H9 (cell line): ENCODE measurements at regions not wholly inside any gene's neighbourhood (a gene's known extent, or its start where the extent isn't known, plus 50 kb on each side); places are given as distances from the start of the nearest gene placed in this dataset.

ENCODE experiments used
- DNase-seq: peaks from one replicate; pipeline ENCODE4 v3.0.0-alpha.2; 2017
- H2AFZ ChIP-seq: one replicate; pipeline ENCODE4 v1.6.1; 2013; ENCODE audit warnings: mild to moderate bottlenecking, low read length, control low read depth, moderate library complexity
- H2AK5ac ChIP-seq: 2 replicates; pipeline ENCODE4 v1.6.1; 2013; ENCODE audit warnings: low read length, control low read depth, mixed read lengths; ENCODE audit not compliant: insufficient read length
- H2BK120ac ChIP-seq: one replicate; pipeline ENCODE4 v1.6.1; 2013; ENCODE audit warnings: low read depth, mild to moderate bottlenecking, low read length, control low read depth, inconsistent platforms; ENCODE audit not compliant: poor library complexity, severe bottlenecking
- H2BK12ac ChIP-seq: 2 replicates; pipeline ENCODE4 v1.6.1; 2013; ENCODE audit warnings: low read length, control low read depth, mixed read lengths, low read depth; ENCODE audit not compliant: insufficient read length
- H2BK15ac ChIP-seq: 2 replicates; pipeline ENCODE4 v1.6.1; 2013; ENCODE audit warnings: low read depth, low read length, control low read depth
- H2BK20ac ChIP-seq: one replicate; pipeline ENCODE4 v1.6.1; 2013; ENCODE audit warnings: low read depth, mild to moderate bottlenecking, low read length, control low read depth, inconsistent platforms; ENCODE audit not compliant: poor library complexity, severe bottlenecking
- H2BK5ac ChIP-seq: 2 replicates; pipeline ENCODE4 v1.6.1; 2013; ENCODE audit warnings: low read length, control low read depth, mixed read lengths; ENCODE audit not compliant: insufficient read length
- H3K14ac ChIP-seq: 2 replicates; pipeline ENCODE4 v1.6.1; 2013; ENCODE audit warnings: low read length, control low read depth; ENCODE audit not compliant: insufficient read depth
- H3K18ac ChIP-seq: 2 replicates; pipeline ENCODE4 v1.6.1; 2013; ENCODE audit warnings: low read depth, mild to moderate bottlenecking, mixed read lengths, low read length, control low read depth; ENCODE audit not compliant: insufficient read length
- H3K23ac ChIP-seq: 2 replicates; pipeline ENCODE4 v1.6.1; 2013; ENCODE audit warnings: low read length, control low read depth, mixed read lengths, low read depth; ENCODE audit not compliant: insufficient read length
- H3K23me2 ChIP-seq: 2 replicates; pipeline ENCODE4 v1.6.1; 2013; ENCODE audit warnings: low read depth, mild to moderate bottlenecking, mixed read lengths, low read length, control low read depth; ENCODE audit not compliant: insufficient read length, poor library complexity, severe bottlenecking
- H3K27ac ChIP-seq: 2 replicates; pipeline ENCODE4 v1.5.1; 2013; ENCODE audit warnings: low read length, control low read depth, mixed read lengths, low read depth; ENCODE audit not compliant: insufficient read length
- H3K27me3 ChIP-seq: 2 replicates; pipeline ENCODE4 v1.6.1; 2013; ENCODE audit warnings: low read length, control low read depth, inconsistent platforms; ENCODE audit not compliant: insufficient read depth
- H3K4ac ChIP-seq: 2 replicates; pipeline ENCODE4 v1.6.1; 2013; ENCODE audit warnings: low read depth, mild to moderate bottlenecking, control low read depth, inconsistent platforms, low read length, moderate library complexity
- H3K4me1 ChIP-seq: 2 replicates; pipeline ENCODE4 v1.6.1; 2013; ENCODE audit warnings: low read length, control low read depth, inconsistent platforms; ENCODE audit not compliant: insufficient read depth
- H3K4me2 ChIP-seq: 2 replicates; pipeline ENCODE4 v1.6.1; 2013; ENCODE audit warnings: low read length, control low read depth, mixed read lengths; ENCODE audit not compliant: insufficient read length, insufficient read depth
- H3K56ac ChIP-seq: 2 replicates; pipeline ENCODE4 v1.6.1; 2013; ENCODE audit warnings: low read depth, mild to moderate bottlenecking, mixed read lengths, low read length, control low read depth; ENCODE audit not compliant: insufficient read length
- H3K79me1 ChIP-seq: 2 replicates; pipeline ENCODE4 v1.6.1; 2013; ENCODE audit warnings: low read depth, mild to moderate bottlenecking, moderate library complexity, low read length, control low read depth, inconsistent platforms; ENCODE audit not compliant: insufficient read depth, poor library complexity, severe bottlenecking
- H3K79me2 ChIP-seq: 2 replicates; pipeline ENCODE4 v1.6.1; 2013; ENCODE audit warnings: low read length, control low read depth, inconsistent platforms; ENCODE audit not compliant: insufficient read depth
- H3K9ac ChIP-seq: 2 replicates; pipeline ENCODE4 v1.6.1; 2013; ENCODE audit warnings: low read length, control low read depth, mixed read lengths; ENCODE audit not compliant: insufficient read length; ENCODE audit errors: extremely low read depth
- H3K9me3 ChIP-seq: one replicate; pipeline ENCODE4 v1.6.1; 2013; ENCODE audit warnings: low read depth, low read length, inconsistent platforms; ENCODE audit not compliant: control insufficient read depth
- H3T11ph ChIP-seq: one replicate; pipeline ENCODE4 v1.6.1; 2013; ENCODE audit warnings: mild to moderate bottlenecking, low read length, control low read depth, inconsistent platforms
- H4K20me1 ChIP-seq: one replicate; pipeline ENCODE4 v1.6.1; 2013; ENCODE audit not compliant: control insufficient read depth, insufficient read length, insufficient read depth
- H4K5ac ChIP-seq: 2 replicates; pipeline ENCODE4 v1.6.1; 2013; ENCODE audit warnings: low read depth, mild to moderate bottlenecking, mixed read lengths, low read length, control low read depth; ENCODE audit not compliant: insufficient read length
- H4K8ac ChIP-seq: replicated peaks from 2 replicates; pipeline ENCODE4 v1.6.1; 2013; ENCODE audit warnings: low read length, control low read depth, mixed read lengths, low read depth; ENCODE audit not compliant: insufficient read length
- H4K91ac ChIP-seq: 2 replicates; pipeline ENCODE4 v1.6.1; 2013; ENCODE audit warnings: low read depth, mild to moderate bottlenecking, moderate library complexity, mixed read lengths, low read length, control low read depth; ENCODE audit not compliant: insufficient read length
- H3K27ac Mint-ChIP-seq, 3 experiments: 2 replicates in 2 of 3; 3 replicates in 1 of 3; pipeline ENCODE4 v1.8.0; 2020 to 2021; ENCODE audit warnings: mixed read lengths in 3 of 3, mild to moderate bottlenecking in 1 of 3, moderate library complexity in 1 of 3
- H3K27me3 Mint-ChIP-seq: 2 replicates; pipeline ENCODE4 v1.8.0; 2021; ENCODE audit warnings: low read depth, mild to moderate bottlenecking, moderate library complexity, mixed read lengths
- H3K36me3 Mint-ChIP-seq, 3 experiments: 2 replicates in 2 of 3; 3 replicates in 1 of 3; pipeline ENCODE4 v1.8.0; 2020 to 2021; ENCODE audit warnings: low read depth in 3 of 3, mixed read lengths in 3 of 3; ENCODE audit not compliant: insufficient read depth in 1 of 3
- H3K4me1 Mint-ChIP-seq, 2 experiments: 2 replicates each; pipeline ENCODE4 v1.8.0; 2020; ENCODE audit warnings: mixed read lengths in 2 of 2
- H3K4me3 Mint-ChIP-seq, 2 experiments: 2 replicates in 1 of 2; 3 replicates in 1 of 2; pipeline ENCODE4 v1.8.0; 2020 to 2021; ENCODE audit warnings: mild to moderate bottlenecking in 2 of 2, mixed read lengths in 2 of 2, moderate library complexity in 1 of 2
- H3K9me3 Mint-ChIP-seq, 2 experiments: 2 replicates in 1 of 2; 3 replicates in 1 of 2; pipeline ENCODE4 v1.8.0; 2020; ENCODE audit warnings: mild to moderate bottlenecking in 2 of 2, mixed read lengths in 2 of 2, moderate library complexity in 1 of 2
- WGBS: extraction: QIAGEN DNeasy Blood & Tissue Kit; methylation state at CpG from one replicate; pipeline ENCODE4 v1.1.7; 2013; ENCODE audit warnings: missing lambda C conversion rate, low lambda C conversion rate, mixed read lengths; ENCODE audit not compliant: insufficient read length; ENCODE audit errors: extremely low coverage; 5-methylcytosine and 5-hydroxymethylcytosine counted together
- TF ChIP-seq, protein P1 (sequence below): fragments of 200-600 bp; sonication (generic); conservative IDR thresholded peaks from 3 replicates; pipeline ENCODE4 v1.8.0; 2021; ENCODE audit warnings: antibody characterized with exemption, mild to moderate bottlenecking

DNA sequence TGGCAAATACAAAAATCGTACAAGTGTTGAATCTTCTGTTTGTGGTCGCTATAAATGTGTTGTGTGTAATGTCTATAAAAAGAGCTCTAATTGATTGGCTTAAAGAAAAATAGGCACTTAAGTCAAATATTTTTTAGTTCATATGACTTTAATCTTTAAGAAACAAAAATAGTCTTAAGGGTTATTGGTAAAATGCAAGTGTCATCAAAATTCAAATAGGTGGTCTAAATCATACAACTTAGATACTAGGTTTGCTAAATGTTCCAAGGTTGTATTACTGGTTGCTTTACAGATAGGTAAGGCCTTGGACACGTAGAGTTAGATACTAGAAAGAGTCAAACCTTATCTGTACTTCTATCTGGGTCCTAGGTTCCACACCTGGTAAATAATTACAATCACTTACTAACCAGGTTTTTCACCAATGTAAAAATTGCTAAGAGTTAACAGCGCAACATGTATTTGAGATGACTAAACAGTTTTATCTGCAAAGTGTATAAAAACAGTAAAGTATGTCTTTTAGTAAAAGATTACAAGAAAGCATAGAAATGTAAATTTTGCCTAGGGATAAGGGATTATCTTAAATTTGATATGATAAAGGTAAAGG, 91.1 kb upstream of the GNAZ start:
- H3K79me2 ChIP-seq: no peaks in the 10 kb centered on the region
- no peak overlapping the region for H3K14ac ChIP-seq
- H4K8ac ChIP-seq: no peak overlapping the region
- no peak overlapping the region for H3K4me2 ChIP-seq
- WGBS: no CpG with 5 or more reads among the region's 4 CpGs
- no peak overlapping the region for H4K5ac ChIP-seq
- no peak overlapping the region for H2BK15ac ChIP-seq
- no peak overlapping the region for H3T11ph ChIP-seq
- H3K23ac ChIP-seq: no peak overlapping the region
- H3K9me3 Mint-ChIP-seq: peaks cover 36 to 40% of the 10 kb centered on the region in 2 experiments
- H4K91ac ChIP-seq: no peak overlapping the region
- peaks cover 82% of the 10 kb centered on the region for H3K27me3 Mint-ChIP-seq
- no peaks in the 10 kb centered on the region for H3K79me1 ChIP-seq
- H3K4ac ChIP-seq: no peak overlapping the region
- H2BK5ac ChIP-seq: no peak overlapping the region
- no peak for DNase-seq
- H3K18ac ChIP-seq: no peak overlapping the region
- no peaks in the 10 kb centered on the region; the same call in none of the 2 replicates for H3K27me3 ChIP-seq
- H2AK5ac ChIP-seq: no peak overlapping the region
- peaks cover 26% of the 10 kb centered on the region for H3K9me3 ChIP-seq
- no peak overlapping the region for H3K27ac ChIP-seq
- H3K4me3 Mint-ChIP-seq: no peak overlapping the region
- no peak overlapping the region for H2AFZ ChIP-seq
- no peak overlapping the region for H3K27ac Mint-ChIP-seq
- H3K56ac ChIP-seq: no peak overlapping the region
- no peaks in the 10 kb centered on the region for H3K23me2 ChIP-seq
- H2BK20ac ChIP-seq: no peak overlapping the region
- H4K20me1 ChIP-seq: no peaks in the 10 kb centered on the region
- H3K36me3 Mint-ChIP-seq: peaks cover 5 to 9% (median 8%) of the 10 kb centered on the region in 3 experiments; a peak in 6 of 7 replicates
- H3K9ac ChIP-seq: no peak overlapping the region
- H2BK120ac ChIP-seq: no peak overlapping the region
- TF ChIP-seq, protein P1, sequence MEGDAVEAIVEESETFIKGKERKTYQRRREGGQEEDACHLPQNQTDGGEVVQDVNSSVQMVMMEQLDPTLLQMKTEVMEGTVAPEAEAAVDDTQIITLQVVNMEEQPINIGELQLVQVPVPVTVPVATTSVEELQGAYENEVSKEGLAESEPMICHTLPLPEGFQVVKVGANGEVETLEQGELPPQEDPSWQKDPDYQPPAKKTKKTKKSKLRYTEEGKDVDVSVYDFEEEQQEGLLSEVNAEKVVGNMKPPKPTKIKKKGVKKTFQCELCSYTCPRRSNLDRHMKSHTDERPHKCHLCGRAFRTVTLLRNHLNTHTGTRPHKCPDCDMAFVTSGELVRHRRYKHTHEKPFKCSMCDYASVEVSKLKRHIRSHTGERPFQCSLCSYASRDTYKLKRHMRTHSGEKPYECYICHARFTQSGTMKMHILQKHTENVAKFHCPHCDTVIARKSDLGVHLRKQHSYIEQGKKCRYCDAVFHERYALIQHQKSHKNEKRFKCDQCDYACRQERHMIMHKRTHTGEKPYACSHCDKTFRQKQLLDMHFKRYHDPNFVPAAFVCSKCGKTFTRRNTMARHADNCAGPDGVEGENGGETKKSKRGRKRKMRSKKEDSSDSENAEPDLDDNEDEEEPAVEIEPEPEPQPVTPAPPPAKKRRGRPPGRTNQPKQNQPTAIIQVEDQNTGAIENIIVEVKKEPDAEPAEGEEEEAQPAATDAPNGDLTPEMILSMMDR: no peak
- no peak overlapping the region for H2BK12ac ChIP-seq
- no peaks in the 10 kb centered on the region for H3K4me1 ChIP-seq
- H3K4me1 Mint-ChIP-seq: no peaks in the 10 kb centered on the region
